HepG2 (cell line): ENCODE measurements at regions not wholly inside any gene's neighbourhood (a gene's known extent, or its start where the extent isn't known, plus 50 kb on each side); places are given as distances from the start of the nearest gene placed in this dataset.
A peak's percentile ranks its signal among the peaks of the same experiment; 100 is the strongest.

Experiments used
- ATAC-seq: fragments of 200-7000 bp; cut with Tn5 transposase; 3 replicates; pipeline ENCODE4 v1.9.1; 2020; ENCODE audit warnings: mild to moderate bottlenecking, moderate library complexity
- BruUV-seq: library from RNA; stranded (reverse); fragments of 400-500 nt; replicated peaks from 2 replicates; lab custom pipeline; 2021; lab: Mats Ljungman, UMichigan
- CTCF ChIA-PET: fragments of 300-600 bp; formaldehyde crosslinking; extraction: SDS; loops from one replicate; lab custom pipeline; 2021; ENCODE audit warnings: low total read pairs, inconsistent platforms, low intra/inter-chr PET ratio; lab: Yijun Ruan, JAX
- POLR2A ChIA-PET: fragments of 350-600 bp; sonication (Branson Sonifier 250); formaldehyde crosslinking; loops from one replicate; lab custom pipeline; 2020; ENCODE audit warnings: antibody characterized with exemption, inconsistent platforms; lab: Yijun Ruan, JAX
- DNase-seq: peaks from one replicate; pipeline ENCODE4 v3.0.0-alpha.2; 2015; ENCODE audit warnings: low spot score
- FAIRE-seq: peaks from 3 replicates; lab custom pipeline; 2011; peaks lifted over from hg19 to GRCh38; lab: Jason Lieb, UNC
- H2AFZ ChIP-seq: one replicate; pipeline ENCODE4 v1.6.1; 2011; ENCODE audit warnings: low read length, inconsistent platforms
- H3K27ac ChIP-seq: fragments of 300-600 bp; 3 replicates; pipeline ENCODE4 v1.8.0; 2011; ENCODE audit warnings: mixed run types, mild to moderate bottlenecking, mixed read lengths, low read length, inconsistent platforms; ENCODE audit not compliant: insufficient read depth; ENCODE audit errors: extremely low read length
- H3K27me3 ChIP-seq, 2 experiments: fragments of 200-600 bp in 1 of 2; 2 replicates in 1 of 2; 3 replicates in 1 of 2; pipeline versions ENCODE4 v1.6.0 to v1.8.0; 2011; ENCODE audit warnings: low read length in 2 of 2, mild to moderate bottlenecking in 2 of 2, moderate library complexity in 2 of 2, inconsistent platforms in 1 of 2; ENCODE audit not compliant: insufficient read depth in 2 of 2, control insufficient read depth in 1 of 2
- H3K36me3 ChIP-seq, 2 experiments: fragments of 200-600 bp in 1 of 2; replicated peaks in 1 of 2; 2 replicates in 1 of 2; 3 replicates in 1 of 2; pipeline versions ENCODE4 v1.5.1 to v1.8.0; 2011; ENCODE audit warnings: low read length in 2 of 2, inconsistent platforms in 1 of 2; ENCODE audit not compliant: insufficient read depth in 2 of 2, control insufficient read depth in 1 of 2
- H3K4me1 ChIP-seq: 2 replicates; pipeline ENCODE4 v1.5.1; 2012; ENCODE audit warnings: low read length, inconsistent platforms; ENCODE audit not compliant: insufficient read depth
- H3K4me2 ChIP-seq: 2 replicates; pipeline ENCODE4 v1.6.0; 2011; ENCODE audit warnings: low read depth, low read length, inconsistent platforms
- H3K4me3 ChIP-seq, 3 experiments: fragments of 200-600 bp in 1 of 3; sonication (generic), shearing (Covaris generic) in 1 of 3; replicated peaks in 1 of 3; 2 replicates each; pipeline ENCODE4 v1.5.1; 2011 to 2016; ENCODE audit warnings: low read length in 3 of 3, inconsistent platforms in 2 of 3, low read depth in 2 of 3, mild to moderate bottlenecking in 2 of 3, control low read depth in 1 of 3, mixed read lengths in 1 of 3; ENCODE audit not compliant: insufficient read depth in 1 of 3
- H3K79me2 ChIP-seq: one replicate; pipeline ENCODE4 v1.6.1; 2011; ENCODE audit warnings: low read length, inconsistent platforms; ENCODE audit not compliant: insufficient read depth
- H3K9ac ChIP-seq: 2 replicates; pipeline ENCODE4 v1.6.0; 2011; ENCODE audit warnings: mild to moderate bottlenecking, low read depth, low read length, inconsistent platforms; ENCODE audit not compliant: insufficient read depth
- H3K9me3 ChIP-seq: 2 replicates; pipeline ENCODE4 v1.5.1; 2012; ENCODE audit warnings: mild to moderate bottlenecking, low read length
- H4K20me1 ChIP-seq: 2 replicates; pipeline ENCODE4 v1.6.0; 2011; ENCODE audit warnings: inconsistent platforms, mild to moderate bottlenecking, low read length, moderate library complexity; ENCODE audit not compliant: insufficient read depth
- ATF7-NPFF ChIP-seq: sonication (generic); formaldehyde crosslinking; IDR thresholded peaks from 2 replicates; pipeline ENCODE4 v1.8.1; 2023; ENCODE audit warnings: mild to moderate bottlenecking, low read depth, missing genetic modification reagents, moderate library complexity
- MAFF ChIP-seq: IDR thresholded peaks from 2 replicates; pipeline ENCODE4 v1.6.1; 2011; ENCODE audit warnings: low read depth, low read length, improper control_type of control experiment
- MAFK ChIP-seq, 2 experiments: IDR thresholded peaks in 1 of 2; conservative IDR thresholded peaks in 1 of 2; 2 replicates each; pipeline ENCODE4 v1.6.1; 2011; ENCODE audit warnings: improper control_type of control experiment in 2 of 2, low read length in 2 of 2
- THAP8 ChIP-seq: sonication (generic); formaldehyde crosslinking; IDR thresholded peaks from 2 replicates; pipeline ENCODE4 v1.5.1; 2020; ENCODE audit warnings: missing genetic modification reagents, mild to moderate bottlenecking, borderline replicate concordance
- ZMYM4 ChIP-seq: sonication (generic); formaldehyde crosslinking; IDR thresholded peaks from 2 replicates; pipeline ENCODE4 v1.8.1; 2023; ENCODE audit warnings: mild to moderate bottlenecking, missing genetic modification reagents
- WGBS: methylation state at CpG from one replicate; pipeline ENCODE4 v1.1.6; 2017; ENCODE audit warnings: low lambda C conversion rate; 5-methylcytosine and 5-hydroxymethylcytosine counted together
- in situ Hi-C: cut with HindIII; loops from 2 replicates; pipeline ENCODE4 v1.10.0; 2017; ENCODE audit warnings: low pct_unique_long_range_greater_than_20kb; ENCODE audit not compliant: extremely low pct_ligation_motif_present
- intact Hi-C: fragments of 100-400 bp; cut with micrococcal nuclease; formaldehyde crosslinking; loops from one replicate; pipeline ENCODE4 v1.10.0; 2022; ENCODE audit not compliant: unreplicated experiment
- TF ChIP-seq, protein P1 (sequence below): sonication (generic); formaldehyde crosslinking; IDR thresholded peaks from 2 replicates; pipeline ENCODE4 v1.8.1; 2023; ENCODE audit warnings: mild to moderate bottlenecking, moderate library complexity, missing genetic modification reagents
- TF ChIP-seq, protein P2 (sequence below): sonication (generic); formaldehyde crosslinking; IDR thresholded peaks from 2 replicates; pipeline ENCODE4 v1.4.0; 2020; ENCODE audit warnings: missing genetic modification reagents

DNA sequence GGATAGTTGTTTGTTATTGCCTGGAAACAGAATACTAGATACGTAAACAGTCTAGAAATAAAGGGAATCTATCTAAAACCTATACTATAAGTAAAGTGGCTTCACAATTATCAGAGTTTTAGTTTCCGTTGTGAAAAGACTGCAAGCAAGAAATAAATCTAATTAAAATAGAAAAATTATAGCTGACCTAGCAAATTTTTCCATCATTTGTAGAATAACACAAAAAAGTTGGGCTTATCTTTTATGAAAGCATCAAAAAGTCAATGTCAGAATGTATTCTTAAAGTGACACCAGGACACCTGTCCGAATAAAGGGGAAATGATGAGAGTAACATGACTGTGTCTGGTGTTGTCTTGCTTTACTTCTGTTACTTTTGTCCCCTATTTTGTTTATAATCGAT lies 1248.9 kb upstream of the MIR17HG start:
- FAIRE-seq = no peak
- WGBS = 3% methylated on average over 4 of the region's 4 CpGs
- no peak for DNase-seq
- H3K4me2 ChIP-seq = no peak overlapping the region
- peaks cover 54% of the 10 kb centered on the region for H3K9me3 ChIP-seq
- no TSS peak for BruUV-seq
- no peaks in the 10 kb centered on the region for H3K4me1 ChIP-seq
- intact Hi-C loops (no loop called here), in situ Hi-C loops (no loop called here)
- H3K4me3 ChIP-seq = no peak overlapping the region
- H4K20me1 ChIP-seq = no peaks in the 10 kb centered on the region
- no peak for ATAC-seq
- H3K27me3 ChIP-seq = no peaks in the 10 kb centered on the region
- no peak overlapping the region for H3K9ac ChIP-seq
- TF ChIP-seq, protein P1, sequence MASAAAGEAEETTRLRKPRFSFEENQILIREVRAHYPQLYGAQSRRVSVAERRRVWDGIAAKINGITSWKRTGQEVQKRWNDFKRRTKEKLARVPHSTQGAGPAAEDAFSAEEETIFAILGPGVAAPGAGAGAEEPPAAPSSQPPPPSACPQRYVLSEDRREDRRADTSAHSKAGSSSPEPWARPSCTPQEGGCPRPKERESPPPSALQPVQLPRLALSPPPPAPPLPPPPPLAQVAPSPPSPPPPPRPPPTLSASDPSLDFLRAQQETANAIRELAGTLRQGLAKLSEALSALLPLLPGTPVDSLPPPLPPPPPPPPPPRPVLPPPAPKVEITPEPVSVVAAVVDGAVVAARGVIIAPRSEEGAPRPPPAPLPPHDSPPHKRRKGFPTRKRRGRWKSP (CRISPR knock-in tag) = no peak
- no peak for TF ChIP-seq THAP8
- TF ChIP-seq, protein P2, sequence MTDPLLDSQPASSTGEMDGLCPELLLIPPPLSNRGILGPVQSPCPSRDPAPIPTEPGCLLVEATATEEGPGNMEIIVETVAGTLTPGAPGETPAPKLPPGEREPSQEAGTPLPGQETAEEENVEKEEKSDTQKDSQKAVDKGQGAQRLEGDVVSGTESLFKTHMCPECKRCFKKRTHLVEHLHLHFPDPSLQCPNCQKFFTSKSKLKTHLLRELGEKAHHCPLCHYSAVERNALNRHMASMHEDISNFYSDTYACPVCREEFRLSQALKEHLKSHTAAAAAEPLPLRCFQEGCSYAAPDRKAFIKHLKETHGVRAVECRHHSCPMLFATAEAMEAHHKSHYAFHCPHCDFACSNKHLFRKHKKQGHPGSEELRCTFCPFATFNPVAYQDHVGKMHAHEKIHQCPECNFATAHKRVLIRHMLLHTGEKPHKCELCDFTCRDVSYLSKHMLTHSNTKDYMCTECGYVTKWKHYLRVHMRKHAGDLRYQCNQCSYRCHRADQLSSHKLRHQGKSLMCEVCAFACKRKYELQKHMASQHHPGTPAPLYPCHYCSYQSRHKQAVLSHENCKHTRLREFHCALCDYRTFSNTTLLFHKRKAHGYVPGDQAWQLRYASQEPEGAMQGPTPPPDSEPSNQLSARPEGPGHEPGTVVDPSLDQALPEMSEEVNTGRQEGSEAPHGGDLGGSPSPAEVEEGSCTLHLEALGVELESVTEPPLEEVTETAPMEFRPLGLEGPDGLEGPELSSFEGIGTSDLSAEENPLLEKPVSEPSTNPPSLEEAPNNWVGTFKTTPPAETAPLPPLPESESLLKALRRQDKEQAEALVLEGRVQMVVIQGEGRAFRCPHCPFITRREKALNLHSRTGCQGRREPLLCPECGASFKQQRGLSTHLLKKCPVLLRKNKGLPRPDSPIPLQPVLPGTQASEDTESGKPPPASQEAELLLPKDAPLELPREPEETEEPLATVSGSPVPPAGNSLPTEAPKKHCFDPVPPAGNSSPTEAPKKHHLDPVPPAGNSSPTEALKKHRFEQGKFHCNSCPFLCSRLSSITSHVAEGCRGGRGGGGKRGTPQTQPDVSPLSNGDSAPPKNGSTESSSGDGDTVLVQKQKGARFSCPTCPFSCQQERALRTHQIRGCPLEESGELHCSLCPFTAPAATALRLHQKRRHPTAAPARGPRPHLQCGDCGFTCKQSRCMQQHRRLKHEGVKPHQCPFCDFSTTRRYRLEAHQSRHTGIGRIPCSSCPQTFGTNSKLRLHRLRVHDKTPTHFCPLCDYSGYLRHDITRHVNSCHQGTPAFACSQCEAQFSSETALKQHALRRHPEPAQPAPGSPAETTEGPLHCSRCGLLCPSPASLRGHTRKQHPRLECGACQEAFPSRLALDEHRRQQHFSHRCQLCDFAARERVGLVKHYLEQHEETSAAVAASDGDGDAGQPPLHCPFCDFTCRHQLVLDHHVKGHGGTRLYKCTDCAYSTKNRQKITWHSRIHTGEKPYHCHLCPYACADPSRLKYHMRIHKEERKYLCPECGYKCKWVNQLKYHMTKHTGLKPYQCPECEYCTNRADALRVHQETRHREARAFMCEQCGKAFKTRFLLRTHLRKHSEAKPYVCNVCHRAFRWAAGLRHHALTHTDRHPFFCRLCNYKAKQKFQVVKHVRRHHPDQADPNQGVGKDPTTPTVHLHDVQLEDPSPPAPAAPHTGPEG (CRISPR knock-in tag) = no peak
- no peak for TF ChIP-seq ATF7-NPFF (CRISPR knock-in tag)
- TF ChIP-seq MAFK (conservative IDR thresholded peaks at IDR 0.05 in 1 of 2, IDR thresholded peaks at IDR 0.05 in 1 of 2; ENCODE audit: low read length in 2 of 2) = peak; percentile 76 to 90
- peak; percentile 87 for TF ChIP-seq MAFF
- TF ChIP-seq ZMYM4 (CRISPR knock-in tag) = no peak
- ChIA-PET CTCF (no interaction called here), POLR2A (no interaction called here)
- H2AFZ ChIP-seq = no peak overlapping the region
- H3K36me3 ChIP-seq = no peaks in the 10 kb centered on the region
- no peak overlapping the region for H3K27ac ChIP-seq
- H3K79me2 ChIP-seq = no peaks in the 10 kb centered on the region
